Activated T-cell treated with anti-CD3 and anti-CD28 coated beads, Interleukin-2, amount 50 U/mL, for 24 hours (primary cell): ENCODE measurements at regions not wholly inside any gene's neighbourhood (a gene's known extent, or its start where the extent isn't known, plus 50 kb on each side); places are given as distances from the start of the nearest gene placed in this dataset.

ENCODE experiments used
- DNase-seq: peaks from one replicate; pipeline ENCODE4 v3.0.0-alpha.2; 2020
- H3K27ac Mint-ChIP-seq: 2 replicates; pipeline ENCODE4 v1.8.0; 2020; ENCODE audit warnings: mild to moderate bottlenecking, mixed read lengths
- H3K27me3 Mint-ChIP-seq: 2 replicates; pipeline ENCODE4 v1.8.0; 2020; ENCODE audit warnings: mixed read lengths
- H3K36me3 Mint-ChIP-seq: 2 replicates; pipeline ENCODE4 v1.8.0; 2020; ENCODE audit warnings: low read depth, mixed read lengths
- H3K4me1 Mint-ChIP-seq: 2 replicates; pipeline ENCODE4 v1.8.0; 2020; ENCODE audit warnings: low read depth, mixed read lengths
- H3K4me3 Mint-ChIP-seq: 2 replicates; pipeline ENCODE4 v1.8.0; 2020; ENCODE audit warnings: mild to moderate bottlenecking, moderate library complexity, mixed read lengths
- H3K9me3 Mint-ChIP-seq: 2 replicates; pipeline ENCODE4 v1.8.0; 2020; ENCODE audit warnings: mixed read lengths

DNA sequence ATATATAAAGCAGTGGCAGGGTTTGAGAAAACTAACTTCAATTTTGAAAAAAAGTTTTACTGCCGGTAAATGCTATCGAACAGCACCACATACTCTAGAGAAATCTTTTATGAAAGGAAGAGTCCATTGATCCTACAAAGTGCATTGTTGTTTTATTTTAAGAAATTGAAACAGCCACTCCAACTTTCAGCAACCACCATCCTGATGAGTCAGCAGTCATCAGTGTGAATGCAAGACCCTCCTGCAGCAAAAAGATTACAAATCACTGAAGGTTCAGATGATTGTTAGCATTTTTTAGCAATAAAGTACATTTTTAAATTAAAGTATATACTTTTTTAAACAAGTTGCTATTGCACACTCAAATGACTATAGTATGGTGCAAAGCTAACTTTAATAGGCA lies 1017.7 kb upstream of the CRIM1 start:
- no peaks in the 10 kb centered on the region for H3K27me3 Mint-ChIP-seq
- no peaks in the 10 kb centered on the region for H3K36me3 Mint-ChIP-seq
- peaks cover 7% of the 10 kb centered on the region for H3K9me3 Mint-ChIP-seq
- DNase-seq: no peak
- H3K4me1 Mint-ChIP-seq: no peaks in the 10 kb centered on the region
- no peak overlapping the region for H3K4me3 Mint-ChIP-seq
- H3K27ac Mint-ChIP-seq: no peak overlapping the region

DNA sequence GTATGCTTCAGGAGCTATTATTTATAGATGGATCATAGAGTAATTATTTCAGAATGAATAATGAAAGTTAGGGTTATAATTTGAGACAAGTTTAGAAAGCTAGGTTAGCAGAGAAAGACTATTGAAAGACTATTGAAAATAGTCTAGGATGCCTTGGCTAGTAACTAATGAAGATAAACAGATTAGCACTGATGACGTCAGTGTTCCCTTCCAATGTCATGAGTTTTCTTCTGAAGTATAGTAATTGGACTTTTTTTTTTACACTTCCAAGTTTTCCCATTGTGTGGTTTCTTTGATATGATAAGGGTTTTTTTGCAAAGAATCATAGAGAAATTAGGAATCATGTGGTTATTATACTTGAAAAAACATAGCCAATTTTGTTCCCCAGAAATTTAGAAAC lies 1041.5 kb upstream of the CRIM1 start:
- Mint-ChIP-seq H3K27me3 (no peaks in the 10 kb centered on the region), H3K4me1 (no peaks in the 10 kb centered on the region)

DNA sequence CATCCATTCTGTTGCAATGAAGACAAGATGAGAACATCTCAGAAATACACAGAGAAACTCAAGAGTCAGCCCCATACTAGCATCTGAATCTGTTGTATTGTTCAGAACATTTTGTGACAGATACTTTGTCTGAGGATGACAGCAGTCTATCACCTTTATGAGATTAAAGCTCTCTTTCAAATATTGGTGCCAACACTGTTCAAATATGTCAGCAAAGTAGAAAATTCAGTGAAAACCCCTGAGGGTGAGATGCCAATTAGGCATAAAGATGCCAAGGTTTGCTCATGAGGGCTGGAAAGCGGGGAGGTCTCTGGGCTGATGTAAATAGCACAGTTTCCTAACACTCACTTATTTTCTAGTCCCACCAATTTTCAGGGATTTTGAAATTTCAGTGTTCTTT lies 1054.2 kb upstream of the CRIM1 start:
- DNase-seq: no peak
- H3K4me3 Mint-ChIP-seq: no peak overlapping the region
- no peaks in the 10 kb centered on the region for H3K9me3 Mint-ChIP-seq

More for the DNA sequence above, 1041.5 kb upstream of the CRIM1 start:
- Mint-ChIP-seq H3K27ac (no peak overlapping the region), H3K36me3 (no peaks in the 10 kb centered on the region), H3K4me3 (no peak overlapping the region), H3K9me3 (no peaks in the 10 kb centered on the region)
- DNase-seq: no peak

DNA sequence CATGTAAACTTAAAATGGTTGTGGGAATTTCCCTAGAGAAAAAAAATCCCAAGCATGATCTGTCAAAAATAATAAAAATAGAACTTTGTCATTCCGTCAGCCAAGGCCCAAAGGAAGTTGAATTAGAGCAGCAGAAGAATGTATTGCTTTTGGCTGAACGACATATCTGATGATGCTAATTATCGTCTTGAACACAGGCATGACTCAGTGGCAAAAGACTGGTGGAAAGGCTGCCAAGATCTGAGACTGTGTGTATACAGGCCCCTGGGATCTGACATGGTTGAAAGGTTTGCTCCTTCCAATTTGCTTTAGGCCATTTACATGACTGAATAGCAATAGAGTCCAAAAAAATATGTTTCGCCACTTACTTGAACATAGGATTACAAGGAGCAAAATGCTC lies 1057.1 kb upstream of the CRIM1 start:
- Mint-ChIP-seq H3K36me3 (no peaks in the 10 kb centered on the region), H3K9me3 (no peaks in the 10 kb centered on the region), H3K4me1 (no peaks in the 10 kb centered on the region), H3K4me3 (no peak overlapping the region), H3K27ac (no peak overlapping the region), H3K27me3 (no peaks in the 10 kb centered on the region)
- DNase-seq: no peak

More for the DNA sequence above, 1054.2 kb upstream of the CRIM1 start:
- H3K27me3 Mint-ChIP-seq: no peaks in the 10 kb centered on the region
- no peak overlapping the region for H3K27ac Mint-ChIP-seq
- H3K36me3 Mint-ChIP-seq: no peaks in the 10 kb centered on the region
- no peaks in the 10 kb centered on the region for H3K4me1 Mint-ChIP-seq

DNA sequence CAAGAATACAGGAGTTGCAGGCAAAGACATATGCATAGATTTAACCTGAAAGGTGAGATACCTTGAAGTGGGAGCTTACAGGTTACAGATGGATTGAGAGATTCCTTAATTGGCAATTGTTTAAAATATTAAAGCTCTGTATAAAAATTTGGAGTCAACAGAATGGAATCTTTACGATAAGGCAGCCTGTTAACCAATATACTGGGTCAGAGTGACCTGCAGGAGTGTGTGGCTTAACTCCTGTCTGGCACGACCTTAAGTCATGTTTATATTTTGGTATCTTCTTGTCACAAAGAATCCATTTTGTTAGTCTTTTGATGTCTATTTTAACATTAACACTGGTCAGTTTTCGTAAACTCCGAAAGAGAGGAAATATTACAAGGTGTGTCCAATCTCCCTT lies 1058.2 kb upstream of the CRIM1 start:
- H3K27ac Mint-ChIP-seq: no peak overlapping the region
- no peaks in the 10 kb centered on the region for H3K4me1 Mint-ChIP-seq
- no peak for DNase-seq
- no peaks in the 10 kb centered on the region for H3K27me3 Mint-ChIP-seq
- H3K36me3 Mint-ChIP-seq: no peaks in the 10 kb centered on the region
- no peak overlapping the region for H3K4me3 Mint-ChIP-seq
- no peaks in the 10 kb centered on the region for H3K9me3 Mint-ChIP-seq

DNA sequence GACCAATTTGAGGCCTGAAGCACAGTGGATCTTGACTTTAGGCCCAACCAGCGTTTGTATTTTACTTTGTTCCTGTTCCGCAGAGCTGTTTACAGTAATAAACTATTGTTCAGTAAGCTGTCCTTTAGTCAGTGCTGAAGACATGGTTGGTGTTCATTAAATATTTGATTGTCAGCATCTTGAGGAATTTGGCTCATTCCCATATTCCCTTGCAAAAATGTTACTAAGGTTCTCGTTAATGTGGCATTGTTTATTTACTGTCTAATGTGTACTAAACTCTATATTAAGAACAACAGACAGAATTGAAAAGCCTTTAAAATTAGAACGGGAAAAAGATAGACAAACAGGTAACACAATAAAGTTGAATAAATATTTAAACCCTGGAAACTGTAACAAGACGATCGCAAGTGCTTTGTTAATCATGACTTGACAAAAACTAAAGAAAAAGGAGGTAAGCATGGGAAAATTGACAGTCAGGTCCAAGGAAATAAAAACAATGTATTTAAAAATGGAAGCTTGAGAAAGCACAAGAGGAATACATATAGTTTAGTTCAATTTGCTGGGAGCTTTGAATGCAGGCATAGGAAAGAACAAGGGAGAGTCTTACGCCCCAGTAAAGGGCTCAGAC lies 1060.8 kb upstream of the CRIM1 start:
- Mint-ChIP-seq H3K27me3 (no peaks in the 10 kb centered on the region), H3K27ac (no peak overlapping the region), H3K4me1 (no peaks in the 10 kb centered on the region), H3K4me3 (no peak overlapping the region), H3K9me3 (no peaks in the 10 kb centered on the region), H3K36me3 (no peaks in the 10 kb centered on the region)
- no peak for DNase-seq

DNA sequence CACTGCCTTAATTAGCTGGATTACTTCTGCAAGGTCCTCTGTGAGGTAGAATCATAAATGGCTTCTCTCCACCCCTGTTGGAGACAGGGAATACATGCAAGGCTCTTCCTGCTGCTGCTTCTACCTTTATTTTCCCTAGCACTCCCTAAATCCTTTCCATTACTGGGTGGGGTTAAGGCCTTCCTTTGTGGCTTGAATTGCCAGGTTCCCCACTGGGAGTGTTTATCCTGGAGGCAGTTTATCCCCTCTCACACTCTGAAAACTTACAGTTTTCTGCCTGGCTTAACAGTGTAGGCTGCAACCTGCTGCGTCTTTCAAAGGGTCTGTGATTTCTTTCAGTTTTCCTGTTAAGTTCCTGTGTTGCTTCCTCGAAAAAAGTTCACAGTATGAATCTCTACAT lies 1062.3 kb upstream of the CRIM1 start:
- H3K36me3 Mint-ChIP-seq: no peaks in the 10 kb centered on the region
- no peaks in the 10 kb centered on the region for H3K4me1 Mint-ChIP-seq
- DNase-seq: no peak
- H3K27ac Mint-ChIP-seq: no peak overlapping the region
- H3K9me3 Mint-ChIP-seq: no peaks in the 10 kb centered on the region
- no peak overlapping the region for H3K4me3 Mint-ChIP-seq
- H3K27me3 Mint-ChIP-seq: no peaks in the 10 kb centered on the region

DNA sequence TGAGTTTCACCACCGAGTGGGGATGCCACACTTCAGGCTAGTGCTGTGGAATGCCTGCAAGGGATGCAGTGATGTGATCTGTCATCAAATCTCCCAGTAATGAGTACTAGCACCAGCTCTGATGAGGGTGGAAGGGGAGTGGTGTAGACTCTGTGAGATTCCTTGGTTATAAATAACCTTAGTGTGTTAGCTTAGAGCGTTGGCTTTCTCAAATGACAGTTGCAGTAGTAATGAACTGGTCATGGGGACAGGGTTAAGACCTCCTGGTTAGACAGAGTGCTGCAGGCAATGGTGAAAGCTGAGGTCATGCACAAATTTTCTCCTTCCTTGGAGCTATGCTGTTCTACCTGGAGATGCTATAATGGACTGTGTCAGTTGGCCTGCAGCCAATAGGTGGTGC lies 1063.4 kb upstream of the CRIM1 start:
- H3K27me3 Mint-ChIP-seq: no peaks in the 10 kb centered on the region
- no peak overlapping the region for H3K27ac Mint-ChIP-seq
- H3K4me3 Mint-ChIP-seq: no peak overlapping the region
- H3K4me1 Mint-ChIP-seq: no peaks in the 10 kb centered on the region
- DNase-seq: no peak
- no peaks in the 10 kb centered on the region for H3K9me3 Mint-ChIP-seq
- no peaks in the 10 kb centered on the region for H3K36me3 Mint-ChIP-seq

DNA sequence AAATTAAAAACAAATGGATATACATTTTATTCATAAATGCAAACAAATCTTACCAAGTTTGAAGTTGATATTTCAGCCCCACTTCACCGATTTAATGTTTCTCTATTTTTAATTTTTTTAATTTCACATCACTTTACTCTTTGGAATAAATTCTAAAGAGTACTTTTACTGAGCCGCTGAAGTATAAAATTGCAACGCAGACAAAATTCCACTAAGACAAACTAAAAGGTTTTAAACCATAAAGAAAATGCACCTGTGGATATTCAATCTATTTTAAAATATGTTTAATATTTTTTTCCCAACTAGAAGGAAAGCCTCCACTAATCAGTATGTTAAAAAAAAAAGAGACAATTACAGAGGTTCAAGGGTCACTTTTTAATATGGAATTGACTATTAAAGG lies 1073.9 kb upstream of the CRIM1 start:
- no peaks in the 10 kb centered on the region for H3K36me3 Mint-ChIP-seq
- H3K9me3 Mint-ChIP-seq: peaks cover 4% of the 10 kb centered on the region
- H3K27me3 Mint-ChIP-seq: no peaks in the 10 kb centered on the region
- H3K4me1 Mint-ChIP-seq: no peaks in the 10 kb centered on the region
- H3K27ac Mint-ChIP-seq: no peak overlapping the region
- H3K4me3 Mint-ChIP-seq: no peak overlapping the region
- no peak for DNase-seq

DNA sequence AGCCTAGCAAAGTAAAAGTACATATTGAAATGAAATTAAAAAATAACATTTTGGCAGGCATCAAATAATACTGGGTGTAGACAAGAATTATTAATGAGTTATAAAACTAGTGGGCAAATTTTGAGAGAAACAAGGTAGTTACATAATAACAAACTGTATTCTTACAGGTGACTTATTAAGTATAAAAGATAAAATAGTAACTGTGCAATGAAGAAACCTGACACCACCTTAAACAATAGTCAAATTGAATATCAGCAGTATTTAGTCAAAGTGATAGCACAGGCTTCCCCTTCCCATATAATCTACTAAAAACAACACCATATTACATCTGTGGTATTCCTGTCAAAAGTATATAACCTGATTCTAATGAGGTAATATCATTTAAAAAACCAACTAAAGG lies 1099.8 kb upstream of the CRIM1 start:
- no peak for DNase-seq
- Mint-ChIP-seq H3K4me3 (no peak overlapping the region), H3K27me3 (no peaks in the 10 kb centered on the region), H3K4me1 (no peaks in the 10 kb centered on the region), H3K27ac (no peak overlapping the region), H3K9me3 (no peaks in the 10 kb centered on the region), H3K36me3 (no peaks in the 10 kb centered on the region)

DNA sequence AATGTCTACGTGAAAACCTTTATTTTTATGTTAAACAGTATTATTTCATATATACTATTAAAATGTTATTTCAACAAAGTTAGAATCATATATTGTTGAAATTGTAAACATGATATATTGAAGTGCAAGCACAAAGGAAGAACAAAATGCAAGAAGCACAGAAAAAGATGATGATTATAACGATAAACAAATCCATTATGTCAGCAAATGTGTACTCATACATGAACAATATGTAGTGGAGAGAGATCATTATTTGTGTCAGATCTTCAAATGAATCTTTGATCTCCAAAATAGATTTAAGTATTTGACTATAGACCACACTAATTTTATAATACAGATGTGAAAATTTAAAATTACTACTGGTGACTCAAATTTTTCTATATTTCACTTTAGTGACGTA lies 1104.4 kb upstream of the CRIM1 start:
- Mint-ChIP-seq H3K36me3 (no peaks in the 10 kb centered on the region), H3K9me3 (peaks cover 10% of the 10 kb centered on the region), H3K4me1 (no peaks in the 10 kb centered on the region), H3K4me3 (no peak overlapping the region), H3K27me3 (no peaks in the 10 kb centered on the region), H3K27ac (no peak overlapping the region)
- DNase-seq: no peak

DNA sequence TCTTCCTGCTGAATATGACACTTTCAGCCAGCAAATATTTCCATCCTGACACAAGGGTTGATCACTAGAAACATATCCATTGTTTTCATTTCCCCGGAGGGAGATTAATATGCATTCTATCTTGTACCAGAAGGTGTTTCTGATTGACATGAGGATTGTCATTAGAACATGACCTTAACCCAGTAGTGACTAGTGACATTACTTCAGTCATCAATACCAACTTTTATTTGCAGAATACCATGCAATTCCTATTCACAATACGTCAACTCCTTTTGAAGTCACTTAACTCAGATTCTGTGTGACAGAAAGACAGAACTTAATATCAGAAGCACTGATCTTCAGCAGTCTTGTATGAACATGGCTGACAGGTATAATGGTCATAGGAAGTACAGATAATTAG lies 1108.9 kb upstream of the CRIM1 start:
- Mint-ChIP-seq H3K9me3 (peaks cover 10% of the 10 kb centered on the region), H3K4me1 (no peaks in the 10 kb centered on the region), H3K4me3 (no peak overlapping the region), H3K27ac (no peak overlapping the region), H3K27me3 (no peaks in the 10 kb centered on the region), H3K36me3 (no peaks in the 10 kb centered on the region)
- no peak for DNase-seq

DNA sequence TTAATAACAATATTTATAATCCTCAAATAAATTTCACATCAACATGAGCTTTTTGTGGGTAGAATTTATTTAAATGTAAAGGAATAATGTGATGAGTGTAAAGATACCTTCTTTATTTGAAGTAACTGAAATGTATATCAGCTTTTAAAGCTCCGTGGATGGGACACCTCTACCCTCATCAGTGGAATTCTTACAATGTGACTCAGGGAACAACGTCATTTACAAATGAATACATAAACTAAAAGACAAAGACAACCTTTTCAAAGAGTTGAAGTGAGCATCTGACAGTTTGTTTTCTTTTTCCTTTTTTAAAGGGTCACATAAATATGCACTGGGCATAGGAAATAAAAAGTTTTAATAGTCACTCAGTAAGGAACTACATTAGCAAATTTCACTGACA lies 1127.0 kb upstream of the CRIM1 start:
- no peaks in the 10 kb centered on the region for H3K27me3 Mint-ChIP-seq
- no peak overlapping the region for H3K27ac Mint-ChIP-seq
- no peaks in the 10 kb centered on the region for H3K36me3 Mint-ChIP-seq
- no peaks in the 10 kb centered on the region for H3K4me1 Mint-ChIP-seq
- H3K4me3 Mint-ChIP-seq: no peak overlapping the region
- no peak for DNase-seq
- peaks cover 16% of the 10 kb centered on the region for H3K9me3 Mint-ChIP-seq

DNA sequence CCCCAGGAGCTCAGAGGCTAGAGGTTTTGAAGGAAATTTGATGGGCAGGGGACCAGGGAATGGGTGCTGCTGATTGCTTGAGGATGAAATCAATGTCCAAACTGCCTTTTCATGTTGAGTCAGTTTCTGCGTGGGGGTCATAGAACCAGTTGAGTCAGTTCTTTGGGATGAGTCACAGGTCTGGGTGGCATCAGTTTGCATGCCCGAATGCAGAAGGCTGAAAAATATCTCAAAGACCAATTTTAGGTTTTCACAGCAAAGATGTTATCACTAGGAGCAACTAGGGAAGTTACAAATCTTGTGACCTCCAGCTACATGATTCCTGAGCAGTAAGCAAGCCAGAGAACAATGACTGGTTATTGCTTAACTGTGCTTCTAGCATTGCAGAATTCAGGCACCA lies 1135.1 kb upstream of the CRIM1 start:
- DNase-seq: no peak
- Mint-ChIP-seq H3K27ac (no peak overlapping the region), H3K4me3 (no peak overlapping the region), H3K36me3 (no peaks in the 10 kb centered on the region), H3K4me1 (no peaks in the 10 kb centered on the region), H3K9me3 (peaks cover 6% of the 10 kb centered on the region), H3K27me3 (no peaks in the 10 kb centered on the region)

DNA sequence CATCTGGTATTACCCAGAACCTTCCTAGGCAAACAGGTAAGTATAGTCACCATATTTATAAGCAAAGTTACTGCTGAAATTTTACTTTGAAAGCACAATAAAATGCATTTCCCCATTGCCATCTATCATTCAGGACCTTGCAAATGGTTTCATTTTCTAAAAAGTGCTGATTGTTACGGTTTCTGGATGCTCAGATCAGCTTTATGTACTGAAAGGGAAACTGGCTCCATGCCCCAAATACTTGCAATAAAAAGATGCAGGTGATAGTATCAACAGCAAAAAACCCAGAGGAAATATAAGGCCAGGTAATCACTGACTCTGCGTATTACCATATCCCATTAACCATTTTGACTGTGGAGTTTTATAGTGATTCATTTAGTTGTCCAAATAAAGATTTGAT lies 1150.7 kb upstream of the CRIM1 start:
- Mint-ChIP-seq H3K36me3 (no peaks in the 10 kb centered on the region), H3K4me3 (no peak overlapping the region), H3K9me3 (peaks cover 13% of the 10 kb centered on the region), H3K4me1 (no peaks in the 10 kb centered on the region), H3K27ac (no peak overlapping the region), H3K27me3 (no peaks in the 10 kb centered on the region)
- no peak for DNase-seq

DNA sequence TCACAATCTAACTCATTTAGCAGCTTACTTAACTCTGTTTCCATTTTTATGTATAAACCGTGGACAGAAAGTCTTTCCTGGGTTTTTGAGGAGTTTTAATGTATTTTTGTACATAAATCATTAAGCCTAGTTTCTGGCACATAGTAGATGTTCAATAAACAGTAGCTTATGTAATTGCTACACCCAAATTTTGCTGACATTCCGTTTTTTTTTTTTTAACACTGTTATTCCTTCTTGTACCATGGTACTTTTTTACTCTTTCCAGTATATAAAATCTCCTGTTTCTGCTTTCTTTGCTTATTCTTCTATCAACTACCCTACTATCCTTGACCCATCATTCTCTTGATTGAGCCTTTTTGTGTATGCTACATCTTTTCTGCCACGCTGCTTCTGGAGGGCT lies 1151.3 kb upstream of the CRIM1 start:
- no peaks in the 10 kb centered on the region for H3K27me3 Mint-ChIP-seq
- H3K9me3 Mint-ChIP-seq: peaks cover 18% of the 10 kb centered on the region
- H3K4me1 Mint-ChIP-seq: no peaks in the 10 kb centered on the region
- H3K27ac Mint-ChIP-seq: no peak overlapping the region
- H3K4me3 Mint-ChIP-seq: no peak overlapping the region
- no peak for DNase-seq
- H3K36me3 Mint-ChIP-seq: no peaks in the 10 kb centered on the region
